K562 (cell line): ENCODE measurements at regions not wholly inside any gene's neighbourhood (a gene's known extent, or its start where the extent isn't known, plus 50 kb on each side); places are given as distances from the start of the nearest gene placed in this dataset.

Source experiments
- HIVEP1 ChIP-seq: fragments of 250-450 bp; sonication (Bioruptor Pico); IDR thresholded peaks from 2 replicates; pipeline ENCODE4 v1.4.0; 2020; ENCODE audit warnings: mild to moderate bottlenecking
- HMG20A ChIP-seq: fragments of 450-650 bp; formaldehyde crosslinking; conservative IDR thresholded peaks from 2 replicates; pipeline ENCODE4 v1.4.0; 2020; ENCODE audit warnings: mild to moderate bottlenecking, mixed read lengths
- TGIF2 ChIP-seq: sonication (generic); formaldehyde crosslinking; IDR thresholded peaks from 2 replicates; pipeline ENCODE4 v1.8.1; 2022; ENCODE audit warnings: mild to moderate bottlenecking, missing genetic modification reagents, moderate library complexity
- THRA ChIP-seq: fragments of 450-650 bp; IDR thresholded peaks from 2 replicates; pipeline ENCODE4 v1.6.1; 2017; ENCODE audit warnings: mild to moderate bottlenecking, moderate library complexity
- ZNF121 ChIP-seq: sonication (generic); formaldehyde crosslinking; conservative IDR thresholded peaks from 2 replicates; pipeline ENCODE4 v1.8.0; 2022; ENCODE audit warnings: missing genetic modification reagents
- ZNF584 ChIP-seq: fragments of 200-800 bp; sonication (Bioruptor generic); IDR thresholded peaks from 2 replicates; pipeline ENCODE4 v1.6.1; 2016; ENCODE audit warnings: low read depth, mild to moderate bottlenecking, missing genetic modification characterization, missing compliant biosample characterization
- TF ChIP-seq, protein P1 (sequence below), 2 experiments: fragments of 450-650 bp; formaldehyde crosslinking in 1 of 2; IDR thresholded peaks; 2 replicates each; pipeline versions ENCODE4 v1.4.0 to v1.6.1; 2014 to 2020; ENCODE audit warnings: mild to moderate bottlenecking in 2 of 2, borderline replicate concordance in 1 of 2, low read depth in 1 of 2
- TF ChIP-seq, protein P2 (sequence below), 2 experiments: fragments of 450-650 bp; IDR thresholded peaks; 2 replicates each; pipeline ENCODE4 v1.6.1; 2016; ENCODE audit warnings: mild to moderate bottlenecking in 2 of 2, borderline replicate concordance in 1 of 2, low read depth in 1 of 2, moderate library complexity in 1 of 2

DNA sequence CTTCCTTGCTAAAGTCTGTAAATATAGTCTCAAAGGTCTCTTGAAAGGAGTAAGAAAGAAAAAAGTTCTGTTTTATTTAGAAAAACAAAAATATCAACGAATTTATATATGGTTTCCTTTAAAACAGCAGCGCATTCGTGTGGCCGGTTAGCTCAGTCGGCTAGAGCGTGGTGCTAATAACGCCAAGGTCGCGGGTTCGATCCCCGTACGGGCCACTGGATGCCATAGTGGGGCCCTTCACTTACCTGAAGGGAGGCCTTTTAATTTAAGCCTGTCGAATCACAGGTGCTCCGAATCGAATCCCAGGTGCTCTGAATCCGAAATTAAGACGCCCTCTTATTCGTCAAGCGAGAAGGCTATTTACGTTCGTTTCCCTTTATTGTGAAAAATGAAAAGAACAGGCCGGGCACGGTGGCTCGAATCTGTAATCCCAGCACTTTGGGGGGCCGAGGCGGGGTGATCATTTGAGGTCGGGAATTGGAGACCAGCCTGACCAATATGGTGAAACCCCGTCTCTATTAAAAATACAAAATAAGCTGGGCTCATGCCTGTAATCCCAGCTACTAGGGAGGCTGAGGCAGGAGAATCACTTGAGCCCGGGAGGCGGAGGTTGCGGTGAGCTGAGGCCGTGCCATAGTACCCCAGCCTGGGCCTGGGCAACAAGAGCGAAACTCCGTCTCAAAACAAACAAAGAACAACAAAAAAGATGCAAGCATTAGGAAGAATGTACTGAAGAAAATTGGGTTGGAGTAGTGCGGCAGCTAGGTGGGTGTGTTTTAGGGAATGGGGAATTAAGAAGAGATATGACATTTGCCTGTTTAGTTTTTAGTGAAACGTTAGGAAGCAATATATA lies 195.8 kb upstream of the ZNF184 start (continued):
- TF ChIP-seq, protein P1, sequence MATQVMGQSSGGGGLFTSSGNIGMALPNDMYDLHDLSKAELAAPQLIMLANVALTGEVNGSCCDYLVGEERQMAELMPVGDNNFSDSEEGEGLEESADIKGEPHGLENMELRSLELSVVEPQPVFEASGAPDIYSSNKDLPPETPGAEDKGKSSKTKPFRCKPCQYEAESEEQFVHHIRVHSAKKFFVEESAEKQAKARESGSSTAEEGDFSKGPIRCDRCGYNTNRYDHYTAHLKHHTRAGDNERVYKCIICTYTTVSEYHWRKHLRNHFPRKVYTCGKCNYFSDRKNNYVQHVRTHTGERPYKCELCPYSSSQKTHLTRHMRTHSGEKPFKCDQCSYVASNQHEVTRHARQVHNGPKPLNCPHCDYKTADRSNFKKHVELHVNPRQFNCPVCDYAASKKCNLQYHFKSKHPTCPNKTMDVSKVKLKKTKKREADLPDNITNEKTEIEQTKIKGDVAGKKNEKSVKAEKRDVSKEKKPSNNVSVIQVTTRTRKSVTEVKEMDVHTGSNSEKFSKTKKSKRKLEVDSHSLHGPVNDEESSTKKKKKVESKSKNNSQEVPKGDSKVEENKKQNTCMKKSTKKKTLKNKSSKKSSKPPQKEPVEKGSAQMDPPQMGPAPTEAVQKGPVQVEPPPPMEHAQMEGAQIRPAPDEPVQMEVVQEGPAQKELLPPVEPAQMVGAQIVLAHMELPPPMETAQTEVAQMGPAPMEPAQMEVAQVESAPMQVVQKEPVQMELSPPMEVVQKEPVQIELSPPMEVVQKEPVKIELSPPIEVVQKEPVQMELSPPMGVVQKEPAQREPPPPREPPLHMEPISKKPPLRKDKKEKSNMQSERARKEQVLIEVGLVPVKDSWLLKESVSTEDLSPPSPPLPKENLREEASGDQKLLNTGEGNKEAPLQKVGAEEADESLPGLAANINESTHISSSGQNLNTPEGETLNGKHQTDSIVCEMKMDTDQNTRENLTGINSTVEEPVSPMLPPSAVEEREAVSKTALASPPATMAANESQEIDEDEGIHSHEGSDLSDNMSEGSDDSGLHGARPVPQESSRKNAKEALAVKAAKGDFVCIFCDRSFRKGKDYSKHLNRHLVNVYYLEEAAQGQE (IDR thresholded peaks at IDR 0.05; ENCODE audit: borderline replicate concordance): no peak; the same call in 1 of the 2 replicates
- TF ChIP-seq, protein P1 (CRISPR knock-in tag; IDR thresholded peaks at IDR 0.05; ENCODE audit: low read depth): 0 out of 2 replicates have a peak, but pooled peaks have one; percentile 23
- TF ChIP-seq TGIF2 (CRISPR knock-in tag): no peak
- TF ChIP-seq ZNF584 (CRISPR knock-in tag): no peak
- TF ChIP-seq HIVEP1 (CRISPR knock-in tag): no peak
- TF ChIP-seq THRA: no peak
- TF ChIP-seq ZNF121: no peak
- no peak for TF ChIP-seq HMG20A (CRISPR knock-in tag)
- TF ChIP-seq, protein P2, sequence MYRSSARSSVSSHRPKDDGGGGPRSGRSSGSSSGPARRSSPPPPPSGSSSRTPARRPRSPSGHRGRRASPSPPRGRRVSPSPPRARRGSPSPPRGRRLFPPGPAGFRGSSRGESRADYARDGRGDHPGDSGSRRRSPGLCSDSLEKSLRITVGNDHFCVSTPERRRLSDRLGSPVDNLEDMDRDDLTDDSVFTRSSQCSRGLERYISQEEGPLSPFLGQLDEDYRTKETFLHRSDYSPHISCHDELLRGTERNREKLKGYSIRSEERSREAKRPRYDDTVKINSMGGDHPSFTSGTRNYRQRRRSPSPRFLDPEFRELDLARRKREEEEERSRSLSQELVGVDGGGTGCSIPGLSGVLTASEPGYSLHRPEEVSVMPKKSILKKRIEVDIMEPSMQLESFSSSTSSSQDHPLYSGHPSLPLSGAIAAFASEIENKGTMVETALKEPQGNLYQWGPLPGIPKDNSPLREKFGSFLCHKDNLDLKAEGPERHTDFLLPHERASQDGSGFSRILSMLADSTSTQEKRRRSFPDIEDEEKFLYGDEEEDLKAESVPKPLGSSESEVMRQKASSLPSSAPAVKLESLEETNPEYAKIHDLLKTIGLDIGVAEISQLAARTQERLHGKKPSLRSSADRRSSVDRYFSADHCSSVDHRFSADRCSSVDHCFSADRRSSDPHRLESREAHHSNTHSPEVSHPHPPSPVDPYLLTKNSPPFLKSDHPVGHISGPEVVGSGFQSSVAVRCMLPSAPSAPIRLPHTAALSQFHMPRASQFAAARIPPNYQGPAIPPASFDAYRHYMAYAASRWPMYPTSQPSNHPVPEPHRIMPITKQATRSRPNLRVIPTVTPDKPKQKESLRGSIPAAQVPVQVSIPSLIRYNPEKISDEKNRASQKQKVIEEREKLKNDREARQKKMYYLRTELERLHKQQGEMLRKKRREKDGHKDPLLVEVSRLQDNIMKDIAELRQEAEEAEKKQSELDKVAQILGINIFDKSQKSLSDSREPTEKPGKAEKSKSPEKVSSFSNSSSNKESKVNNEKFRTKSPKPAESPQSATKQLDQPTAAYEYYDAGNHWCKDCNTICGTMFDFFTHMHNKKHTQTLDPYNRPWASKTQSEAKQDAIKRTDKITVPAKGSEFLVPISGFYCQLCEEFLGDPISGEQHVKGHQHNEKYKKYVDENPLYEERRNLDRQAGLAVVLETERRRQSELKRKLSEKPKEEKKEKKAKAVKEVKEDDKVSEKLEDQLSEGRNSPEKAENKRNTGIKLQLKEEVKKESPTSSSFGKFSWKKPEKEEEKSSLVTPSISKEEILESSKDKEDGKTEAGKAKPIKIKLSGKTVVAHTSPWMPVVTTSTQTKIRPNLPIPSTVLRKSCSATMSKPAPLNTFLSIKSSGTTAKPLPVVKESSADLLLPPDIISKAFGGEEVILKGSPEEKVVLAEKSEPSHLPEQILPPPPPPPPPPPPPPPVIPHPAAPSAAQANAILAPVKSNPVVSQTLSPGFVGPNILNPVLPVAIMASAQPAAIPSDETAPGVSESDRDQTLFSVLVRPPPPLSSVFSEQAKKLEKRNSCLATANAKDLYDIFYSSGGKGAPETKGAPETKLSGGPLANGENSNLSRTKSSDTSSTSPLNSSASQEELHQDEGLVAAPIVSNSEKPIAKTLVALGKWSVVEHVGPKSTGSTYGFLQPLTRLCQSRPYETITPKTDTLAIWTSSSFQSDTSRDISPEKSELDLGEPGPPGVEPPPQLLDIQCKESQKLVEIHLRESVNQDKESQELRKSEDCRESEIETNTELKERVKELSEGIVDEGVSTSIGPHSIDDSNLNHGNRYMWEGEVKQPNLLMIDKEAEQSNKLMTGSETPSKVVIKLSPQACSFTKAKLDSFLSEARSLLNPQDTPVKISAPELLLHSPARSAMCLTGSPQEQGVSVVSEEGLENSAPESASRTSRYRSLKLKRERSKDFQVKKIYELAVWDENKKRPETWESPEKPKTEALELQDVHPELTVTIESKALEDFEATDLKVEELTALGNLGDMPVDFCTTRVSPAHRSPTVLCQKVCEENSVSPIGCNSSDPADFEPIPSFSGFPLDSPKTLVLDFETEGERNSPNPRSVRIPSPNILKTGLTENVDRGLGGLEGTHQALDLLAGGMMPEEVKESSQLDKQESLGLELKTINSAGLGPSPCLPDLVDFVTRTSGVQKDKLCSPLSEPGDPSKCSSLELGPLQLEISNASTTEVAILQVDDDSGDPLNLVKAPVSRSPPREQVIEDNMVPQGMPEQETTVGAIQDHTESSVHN (IDR thresholded peaks at IDR 0.05; ENCODE audit: borderline replicate concordance in 1 of 2, low read depth in 1 of 2): no peak
